ENCODE measurements at regions not wholly inside any gene's neighbourhood (a gene's known extent, or its start where the extent isn't known, plus 50 kb on each side); places are given as distances from the start of the nearest gene placed in this dataset.

DNA sequence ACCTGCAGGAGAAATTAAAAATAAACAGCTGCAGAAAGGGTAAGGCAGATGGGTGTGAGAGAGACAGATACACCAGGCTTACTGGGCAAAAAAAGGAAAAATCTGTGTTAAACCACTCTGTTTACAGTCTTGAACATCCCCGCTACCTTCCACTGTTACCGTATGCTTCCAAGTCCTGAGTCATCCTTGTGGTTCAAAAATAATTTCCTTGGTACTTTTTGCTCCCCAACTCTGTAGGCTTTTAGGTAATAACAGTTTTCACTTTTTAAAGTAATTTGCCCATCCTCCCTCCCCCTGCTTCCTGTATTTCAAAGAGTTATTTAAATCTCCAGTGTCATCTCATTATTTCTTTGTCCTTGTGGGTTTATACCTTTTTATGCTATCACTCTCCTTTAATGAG is 210.1 kb upstream of the FAT4 start:
- TF ChIP-seq CTCF (IDR thresholded peaks at IDR 0.05; ENCODE audit: low read length) (no peak), EZH2 (optimal IDR thresholded peaks at IDR 0.05; ENCODE audit: low read depth, low read length) (no peak)
